ENCODE measurements at regions not wholly inside any gene's neighbourhood (a gene's known extent, or its start where the extent isn't known, plus 50 kb on each side); places are given as distances from the start of the nearest gene placed in this dataset.
"Not testable (repeated sequence)": the region's sequence is repeated elsewhere in the genome, so short reads cannot be mapped to it uniquely, and the experiment has no call there.

DNA sequence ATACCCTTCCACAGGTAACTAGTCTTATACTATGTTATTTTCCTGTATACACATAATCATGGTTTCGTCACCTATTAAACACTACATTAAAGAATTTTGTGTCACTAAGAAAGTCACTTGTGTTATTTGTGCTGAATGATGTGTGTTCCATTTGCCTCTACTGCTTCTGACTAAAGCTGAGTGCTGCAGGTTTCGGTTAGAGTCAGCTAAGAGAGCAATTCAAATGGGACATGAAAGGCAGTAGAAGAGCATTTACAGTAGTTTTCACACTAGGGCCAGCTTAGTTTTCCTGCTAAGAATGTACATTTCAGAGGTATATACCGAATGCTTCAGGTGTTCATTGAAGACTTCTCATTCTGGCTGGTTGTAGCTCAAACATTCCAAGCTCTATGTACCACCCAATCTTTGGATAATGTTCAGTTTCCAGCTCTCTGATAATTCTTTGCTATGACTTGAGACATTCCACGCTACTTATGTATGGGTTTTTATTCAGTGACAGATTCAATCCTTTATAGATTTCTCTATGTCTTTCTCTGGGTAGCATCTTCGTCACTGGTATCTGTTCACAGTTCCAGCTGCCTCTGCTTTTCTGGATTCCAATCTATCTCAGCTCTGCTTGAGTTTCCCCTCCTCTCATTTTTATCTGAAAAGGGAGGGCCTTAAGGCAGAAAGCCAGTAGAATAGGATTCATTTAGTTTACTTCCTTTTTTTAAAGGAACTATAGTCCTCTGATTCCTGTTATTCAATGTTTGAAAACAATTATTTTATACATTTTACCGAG lies 164.4 kb downstream of the CXXC4 start:
- no peak for DNase-seq (ENCODE audit: low spot score)

DNA sequence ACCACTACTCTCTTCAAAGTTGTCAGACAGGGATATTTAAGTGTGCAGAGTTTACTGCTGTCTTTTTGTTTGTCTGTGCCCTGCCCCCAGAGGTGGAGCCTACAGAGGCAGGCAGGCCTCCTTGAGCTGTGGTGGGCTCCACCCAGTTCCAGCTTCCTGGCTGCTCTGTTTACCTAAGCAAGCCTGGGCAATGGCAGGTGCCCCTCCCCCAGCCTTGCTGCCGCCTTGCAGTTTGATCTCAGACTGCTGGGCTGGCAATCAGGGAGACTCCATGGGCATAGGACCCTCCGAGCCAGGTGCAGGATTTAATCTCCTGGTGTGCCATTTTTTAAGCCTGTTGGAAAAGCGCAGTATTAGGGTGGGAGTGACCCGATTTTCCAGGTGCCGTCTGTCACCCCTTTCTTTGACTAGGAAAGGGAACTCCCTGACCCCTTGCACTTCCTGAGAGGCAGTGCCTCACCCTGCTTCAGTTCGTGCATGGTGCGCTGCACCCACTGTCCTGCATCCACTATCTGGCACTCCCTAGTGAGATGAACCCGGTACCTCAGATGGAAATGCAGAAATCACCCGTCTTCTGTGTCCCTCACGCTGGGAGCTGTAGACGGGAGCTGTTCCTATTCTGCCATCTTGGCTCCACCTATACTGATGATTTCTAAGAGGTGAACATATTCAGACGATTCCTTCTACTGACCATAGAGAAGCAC lies 167.6 kb downstream of the CXXC4 start:
- not testable (repeated sequence) for DNase-seq (ENCODE audit: low spot score)

- DNase-seq (ENCODE audit: low spot score): no peak
Measured at GRCh38 chr4:104302731-104303130, 192.0 kb downstream of the CXXC4 start.

DNA sequence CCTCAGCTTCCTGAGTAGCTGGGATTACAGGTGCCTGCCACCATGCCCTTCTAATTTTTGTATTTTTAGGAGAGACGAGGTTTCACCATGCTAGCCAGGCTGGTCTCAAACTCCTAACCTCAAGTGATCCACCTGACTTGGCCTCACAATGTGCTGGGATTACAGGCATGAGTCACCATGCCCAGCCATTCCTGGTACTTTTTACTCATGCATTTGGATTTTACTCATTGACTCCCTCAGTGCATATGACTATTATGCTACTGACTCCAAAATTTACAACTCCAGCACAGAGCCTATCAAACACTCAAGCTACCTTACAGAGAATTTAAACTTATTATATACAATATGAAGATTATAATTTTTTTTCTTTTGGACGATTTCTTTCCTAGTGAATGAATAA lies 199.9 kb downstream of the CXXC4 start:
- DNase-seq (ENCODE audit: low spot score): no peak

DNA sequence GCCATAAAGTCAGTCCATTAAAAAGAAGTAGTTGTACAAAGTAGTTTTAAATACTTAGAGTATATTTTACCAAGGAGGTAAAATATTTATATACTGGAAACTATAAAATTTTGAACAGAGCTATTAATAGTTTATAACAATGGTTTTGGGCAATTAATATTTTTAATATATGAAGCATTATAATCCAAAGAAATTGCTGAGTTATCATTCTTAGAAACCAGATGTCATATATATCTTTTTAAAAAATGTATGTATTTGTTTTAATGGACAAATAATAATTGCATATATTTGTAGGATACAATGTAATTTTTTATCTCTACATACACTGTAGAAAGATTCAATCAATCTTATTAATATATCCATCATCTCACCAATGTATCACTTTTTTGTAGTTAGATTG lies 207.8 kb downstream of the CXXC4 start:
- no peak for DNase-seq (ENCODE audit: low spot score)

GRCh38 chr4:104283303-104283702 lies 211.4 kb downstream of the CXXC4 start:
- DNase-seq (ENCODE audit: low spot score): no peak

GRCh38 chr4:104279744-104280143 lies 214.9 kb downstream of the CXXC4 start:
- DNase-seq (ENCODE audit: low spot score): no peak

DNA sequence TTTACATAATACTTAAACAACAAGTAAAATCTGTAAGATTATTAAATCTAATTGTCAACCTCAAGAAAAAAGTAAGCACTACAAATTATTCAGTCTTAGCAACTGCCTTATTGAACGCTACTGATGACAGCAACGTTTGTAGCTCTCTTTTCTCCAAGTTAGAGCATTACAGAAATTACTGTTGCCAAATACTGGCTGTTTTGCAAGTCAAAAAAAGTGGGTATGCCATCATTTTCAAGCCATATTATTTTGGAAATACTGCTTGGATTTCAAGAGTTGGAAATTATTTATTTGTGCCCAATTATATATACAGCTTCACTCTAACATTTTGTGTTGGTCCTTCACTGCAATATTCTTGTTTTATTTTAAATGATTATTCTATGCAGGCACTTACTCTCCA lies 221.7 kb downstream of the CXXC4 start:
- DNase-seq (ENCODE audit: low spot score): no peak

DNA sequence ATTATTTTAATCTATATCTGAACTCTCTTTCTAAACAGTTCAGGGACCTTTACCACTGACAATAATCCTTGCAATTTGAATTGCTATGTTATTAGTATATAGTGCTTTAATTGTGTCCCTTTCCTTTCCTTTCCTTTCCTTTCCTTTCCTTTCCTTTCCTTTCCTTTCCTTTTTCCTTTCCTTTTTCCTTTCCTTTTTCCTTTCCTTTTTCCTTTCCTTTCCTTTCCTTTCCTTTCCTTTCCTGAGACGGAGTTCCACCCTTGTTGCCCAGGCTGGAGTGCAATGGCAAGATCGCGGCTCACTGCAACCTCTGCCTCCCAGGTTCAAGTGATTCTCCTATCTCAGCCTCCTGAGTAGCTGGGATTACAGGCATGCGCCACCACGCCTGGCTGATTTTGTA lies 225.1 kb downstream of the CXXC4 start:
- DNase-seq (ENCODE audit: low spot score): not testable (repeated sequence)

GRCh38 chr4:104263100-104263499 lies 231.6 kb downstream of the CXXC4 start:
- no peak for DNase-seq (ENCODE audit: low spot score)

- DNase-seq (ENCODE audit: low spot score): no peak
Measured at GRCh38 chr4:104262678-104263077, 232.0 kb downstream of the CXXC4 start.

- peak; percentile 2 for DNase-seq (ENCODE audit: low spot score)
Measured at GRCh38 chr4:104248726-104249125, 246.0 kb downstream of the CXXC4 start.

GRCh38 chr4:104235967-104236366 lies 258.7 kb downstream of the CXXC4 start:
- DNase-seq (ENCODE audit: low spot score): no peak

DNA sequence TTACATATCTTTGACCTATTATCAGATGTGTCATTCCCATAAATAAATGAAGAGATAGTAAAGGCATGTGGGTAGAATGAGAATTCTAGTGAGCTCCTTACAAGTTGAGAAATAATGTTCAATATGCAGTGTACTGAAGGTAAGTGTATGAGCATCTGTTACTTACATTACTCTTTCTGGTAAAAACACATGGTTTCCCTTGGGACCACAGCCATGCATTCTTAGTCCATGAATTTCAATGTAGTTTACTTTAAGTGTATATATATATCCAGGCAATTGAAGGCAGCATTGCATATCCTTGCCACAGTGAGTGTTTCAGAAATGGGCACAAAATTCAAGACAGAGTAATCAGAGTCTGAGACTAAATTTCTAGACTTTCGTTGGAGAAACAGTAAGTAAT lies 277.2 kb downstream of the CXXC4 start:
- no peak for DNase-seq (ENCODE audit: low spot score)

GRCh38 chr4:104211657-104212056 lies 283.0 kb downstream of the CXXC4 start:
- DNase-seq (ENCODE audit: low spot score): no peak

DNA sequence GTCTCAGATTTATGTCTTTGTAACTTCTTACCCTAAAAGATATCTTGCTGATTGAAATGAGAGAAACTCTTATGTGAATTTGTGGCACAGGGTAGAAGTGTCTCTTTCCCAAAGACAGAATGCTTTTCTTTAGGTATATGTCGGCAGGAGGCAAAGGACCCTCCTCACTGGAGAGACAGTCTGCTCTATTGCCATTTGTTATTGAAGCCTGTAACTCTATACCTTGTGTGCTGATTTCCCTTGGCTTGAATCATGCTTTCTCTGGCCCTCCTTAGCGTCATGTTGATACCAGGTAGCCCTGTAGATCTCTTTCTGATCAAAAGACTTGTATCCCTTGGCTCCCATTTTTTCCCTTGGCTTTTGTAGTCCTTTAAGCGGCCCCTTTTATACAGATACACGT lies 284.3 kb downstream of the CXXC4 start:
- no peak for DNase-seq (ENCODE audit: low spot score)

GRCh38 chr4:104206784-104207183 lies 287.9 kb downstream of the CXXC4 start:
- no peak for DNase-seq (ENCODE audit: low spot score)

DNA sequence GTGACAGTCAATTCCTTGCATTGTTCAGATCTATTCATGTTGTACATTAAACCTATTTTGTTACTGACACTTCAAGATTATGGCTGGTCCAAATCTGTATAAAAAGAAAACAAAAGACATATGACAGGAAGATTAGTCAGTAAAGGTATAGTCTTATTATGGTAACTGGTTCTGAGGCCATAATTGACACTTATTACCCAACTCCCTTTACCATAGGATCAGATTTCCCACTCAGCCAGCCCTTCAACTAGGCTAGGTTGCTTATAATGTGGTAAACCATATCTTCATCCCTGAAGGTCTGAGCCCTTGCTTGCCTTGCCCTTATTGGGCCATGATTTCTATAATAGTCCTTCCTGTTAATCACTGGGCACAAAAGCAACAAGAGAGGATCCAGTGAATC lies 289.6 kb downstream of the CXXC4 start:
- no peak for DNase-seq (ENCODE audit: low spot score)

- DNase-seq (ENCODE audit: low spot score): no peak
Measured at GRCh38 chr4:104188301-104188700, 306.4 kb downstream of the CXXC4 start.

- no peak for DNase-seq (ENCODE audit: low spot score)
Measured at GRCh38 chr4:104169437-104169836, 325.3 kb downstream of the CXXC4 start.

- no peak for DNase-seq (ENCODE audit: low spot score)
Measured at GRCh38 chr4:104166749-104167148, 327.9 kb downstream of the CXXC4 start.

- no peak for DNase-seq (ENCODE audit: low spot score)
Measured at GRCh38 chr4:104163820-104164219, 330.9 kb downstream of the CXXC4 start.

DNA sequence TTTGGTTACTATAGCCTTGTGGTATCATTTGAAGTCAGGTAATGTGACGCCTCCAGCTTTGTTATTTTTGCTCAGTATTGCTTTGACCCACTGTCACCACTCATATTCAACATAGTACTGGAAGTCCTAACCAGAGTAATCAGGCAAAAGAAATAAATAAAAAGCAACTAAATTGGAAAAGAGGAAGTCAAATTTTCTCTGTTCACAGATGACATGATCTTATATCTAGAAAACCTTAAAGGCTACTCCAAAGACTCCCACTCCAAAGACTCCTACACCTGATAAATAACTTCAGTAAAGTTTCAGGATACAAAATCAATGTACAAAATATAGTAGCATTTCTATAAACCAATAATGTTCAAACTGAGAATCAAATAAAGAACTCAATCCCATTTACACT lies 348.6 kb downstream of the CXXC4 start:
- no peak for DNase-seq (ENCODE audit: low spot score)

- no peak for DNase-seq (ENCODE audit: low spot score)
Measured at GRCh38 chr4:104138116-104138515, 356.6 kb downstream of the CXXC4 start.
